H4 (cell line): ENCODE measurements at regions not wholly inside any gene's neighbourhood (a gene's known extent, or its start where the extent isn't known, plus 50 kb on each side); places are given as distances from the start of the nearest gene placed in this dataset.
"Not testable (repeated sequence)": the region's sequence is repeated elsewhere in the genome, so short reads cannot be mapped to it uniquely, and the experiment has no call there.

Source experiments
- DNase-seq: peaks from one replicate; pipeline ENCODE4 v3.0.0-alpha.2; 2015; ENCODE audit warnings: low spot score

GRCh38 chr5:121665542-121665941 is 186.1 kb upstream of the FTMT start:
- not testable (repeated sequence) for DNase-seq

- DNase-seq: no peak
These were observed 184.4 kb upstream of the FTMT start for GRCh38 chr5:121667292-121667691.

GRCh38 chr5:121668635-121669034 is 183.0 kb upstream of the FTMT start:
- peak; percentile 72 for DNase-seq

GRCh38 chr5:121671624-121672023 is 180.1 kb upstream of the FTMT start:
- no peak for DNase-seq

GRCh38 chr5:121675924-121676323 is 175.8 kb upstream of the FTMT start:
- no peak for DNase-seq

GRCh38 chr5:121681229-121681855 is 170.3 kb upstream of the FTMT start:
- DNase-seq: no peak

- DNase-seq: no peak
These were observed 163.6 kb upstream of the FTMT start for GRCh38 chr5:121688126-121688525.

GRCh38 chr5:121688781-121689180 is 162.9 kb upstream of the FTMT start:
- DNase-seq: no peak

- DNase-seq: peak; percentile 19
These were observed 160.2 kb upstream of the FTMT start for GRCh38 chr5:121691478-121691877.

GRCh38 chr5:121692158-121692557 is 159.5 kb upstream of the FTMT start:
- DNase-seq: no peak

- peak; percentile 78 for DNase-seq
These were observed 157.8 kb upstream of the FTMT start for GRCh38 chr5:121693864-121694263.

- DNase-seq: peak; percentile 26
These were observed 156.4 kb upstream of the FTMT start for GRCh38 chr5:121695307-121695706.

GRCh38 chr5:121698690-121699089 is 153.0 kb upstream of the FTMT start:
- no peak for DNase-seq

GRCh38 chr5:121701731-121702130 is 150.0 kb upstream of the FTMT start:
- no peak for DNase-seq

- DNase-seq: no peak
These were observed 149.0 kb upstream of the FTMT start for GRCh38 chr5:121702682-121703081.

GRCh38 chr5:121704291-121704690 is 147.4 kb upstream of the FTMT start:
- DNase-seq: no peak

GRCh38 chr5:121706686-121707085 is 145.0 kb upstream of the FTMT start:
- DNase-seq: no peak

- no peak for DNase-seq
These were observed 144.5 kb upstream of the FTMT start for GRCh38 chr5:121707178-121707577.

GRCh38 chr5:121711416-121711815 is 140.3 kb upstream of the FTMT start:
- DNase-seq: no peak

- DNase-seq: no peak
These were observed 132.4 kb upstream of the FTMT start for GRCh38 chr5:121719255-121719654.

GRCh38 chr5:121725450-121725849 is 126.2 kb upstream of the FTMT start:
- no peak for DNase-seq

- DNase-seq: no peak
These were observed 124.7 kb upstream of the FTMT start for GRCh38 chr5:121726991-121727390.

- DNase-seq: no peak
These were observed 120.3 kb upstream of the FTMT start for GRCh38 chr5:121731377-121731776.

- no peak for DNase-seq
These were observed 116.1 kb upstream of the FTMT start for GRCh38 chr5:121735618-121736017.
